A549 (cell line): ENCODE measurements at regions not wholly inside any gene's neighbourhood (a gene's known extent, or its start where the extent isn't known, plus 50 kb on each side); places are given as distances from the start of the nearest gene placed in this dataset.

Source experiments
- ATAC-seq, 2 experiments: fragments of 200-7000 bp in 1 of 2; fragments of >200 bp in 1 of 2; cut with Nextera tagmentation in 1 of 2; cut with Tn5 transposase in 1 of 2; 3 replicates each; pipeline versions ENCODE4 v1.8.0 to v1.9.1; 2018 to 2020; ENCODE audit warnings: mild to moderate bottlenecking in 1 of 2, moderate library complexity in 1 of 2
- CTCF ChIA-PET: fragments of 300-600 bp; sonication (Branson Sonifier 250); formaldehyde crosslinking; extraction: SDS; loops from one replicate; lab custom pipeline; 2021; ENCODE audit warnings: antibody characterized with exemption, inconsistent platforms; lab: Yijun Ruan, JAX
- POLR2A ChIA-PET: fragments of 350-600 bp; formaldehyde crosslinking; extraction: SDS; loops from one replicate; lab custom pipeline; 2021; ENCODE audit warnings: antibody characterized with exemption, inconsistent platforms; lab: Yijun Ruan, JAX
- DNase-seq, 2 experiments: peaks; one replicate each; pipeline versions ENCODE4 v3.0.0 to v3.0.0-alpha.2; 2011 to 2016; ENCODE audit warnings: low read depth in 1 of 2, low spot score in 1 of 2
- FAIRE-seq: peaks from 2 replicates; lab custom pipeline; 2011; peaks lifted over from hg19 to GRCh38; lab: Jason Lieb, UNC
- H3K27ac ChIP-seq, 2 experiments: fragments of >200 bp; sonication (Bioruptor Twin); formaldehyde crosslinking; 3 replicates each; pipeline ENCODE4 v1.5.1; 2016 to 2017
- H3K4me1 ChIP-seq: fragments of >200 bp; sonication (Bioruptor Twin); formaldehyde crosslinking; 3 replicates; pipeline ENCODE4 v1.6.1; 2016
- H3K4me2 ChIP-seq: fragments of >200 bp; sonication (Bioruptor Twin); formaldehyde crosslinking; 3 replicates; pipeline ENCODE4 v1.6.1; 2016
- H3K4me3 ChIP-seq: fragments of >200 bp; sonication (Bioruptor Twin); formaldehyde crosslinking; 3 replicates; pipeline ENCODE4 v1.5.1; 2016
- H3K9me3 ChIP-seq: fragments of >200 bp; sonication (Bioruptor Twin); formaldehyde crosslinking; 3 replicates; pipeline ENCODE4 v1.6.1; 2016
- CHD2 ChIP-seq: fragments of 150-350 bp; IDR thresholded peaks from 2 replicates; pipeline ENCODE4 v1.6.1; 2014; ENCODE audit warnings: low read length; ENCODE audit not compliant: partially characterized antibody
- CHD4 ChIP-seq: fragments of 200-600 bp; sonication (generic); IDR thresholded peaks from 2 replicates; pipeline ENCODE4 v1.6.1; 2016; ENCODE audit warnings: antibody characterized with exemption, mild to moderate bottlenecking, borderline replicate concordance
- EHF ChIP-seq: fragments of 250-450 bp; sonication (Bioruptor Pico); IDR thresholded peaks from 2 replicates; pipeline ENCODE4 v1.5.0; 2020; ENCODE audit warnings: mild to moderate bottlenecking
- EHMT2 ChIP-seq: fragments of 200-600 bp; sonication (generic); IDR thresholded peaks from 2 replicates; pipeline ENCODE4 v1.6.1; 2016; ENCODE audit warnings: antibody characterized with exemption, low read depth, mild to moderate bottlenecking, moderate library complexity
- EP300 ChIP-seq, 2 experiments: fragments of >200 bp; sonication (Bioruptor Twin); formaldehyde crosslinking; IDR thresholded peaks; 2 replicates in 1 of 2; 3 replicates in 1 of 2; pipeline ENCODE4 v1.6.1; 2016 to 2017
- GATA3 ChIP-seq: IDR thresholded peaks from 2 replicates; pipeline ENCODE4 v1.6.1; 2012; ENCODE audit warnings: borderline replicate concordance
- HDAC2 ChIP-seq: fragments of 200-600 bp; sonication (generic); IDR thresholded peaks from 2 replicates; pipeline ENCODE4 v1.6.1; 2016
- HEYL ChIP-seq: fragments of 250-450 bp; sonication (Bioruptor Pico); IDR thresholded peaks from 2 replicates; pipeline ENCODE4 v1.8.0; 2021; ENCODE audit warnings: mild to moderate bottlenecking, moderate library complexity
- HMGXB4 ChIP-seq: fragments of 250-450 bp; sonication (Bioruptor Pico); IDR thresholded peaks from 2 replicates; pipeline ENCODE4 v1.5.0; 2021; ENCODE audit warnings: mild to moderate bottlenecking, moderate library complexity, borderline replicate concordance
- HOXB5 ChIP-seq: fragments of 250-450 bp; sonication (Bioruptor Pico); IDR thresholded peaks from 2 replicates; pipeline ENCODE4 v1.5.0; 2020; ENCODE audit warnings: mild to moderate bottlenecking, moderate library complexity
- JUNB ChIP-seq: fragments of >200 bp; sonication (Bioruptor Twin); formaldehyde crosslinking; IDR thresholded peaks from 2 replicates; pipeline ENCODE4 v1.6.1; 2016
- MAFK ChIP-seq: fragments of 450-650 bp; IDR thresholded peaks from 2 replicates; pipeline ENCODE4 v1.6.1; 2014; ENCODE audit not compliant: partially characterized antibody
- NFE2L2 ChIP-seq: fragments of 150-350 bp; conservative IDR thresholded peaks from 2 replicates; pipeline ENCODE4 v1.6.1; 2014; ENCODE audit warnings: low read length
- NR3C1 ChIP-seq: fragments of >200 bp; sonication (Bioruptor Twin); formaldehyde crosslinking; IDR thresholded peaks from 3 replicates; pipeline ENCODE4 v1.6.1; 2017
- POLR2A ChIP-seq: IDR thresholded peaks from 2 replicates; pipeline ENCODE4 v1.6.1; 2012; ENCODE audit warnings: mild to moderate bottlenecking, low read length
- SMC3 ChIP-seq: fragments of >200 bp; sonication (Bioruptor Twin); formaldehyde crosslinking; IDR thresholded peaks from 3 replicates; pipeline ENCODE4 v1.6.1; 2018; ENCODE audit warnings: inconsistent platforms
- SREBF2 ChIP-seq: fragments of 450-650 bp; IDR thresholded peaks from 2 replicates; pipeline ENCODE4 v1.6.1; 2014; ENCODE audit warnings: mild to moderate bottlenecking, moderate library complexity
- TP53 ChIP-seq: fragments of 250-450 bp; sonication (Bioruptor Pico); IDR thresholded peaks from 2 replicates; pipeline ENCODE4 v1.5.0; 2021; ENCODE audit warnings: mild to moderate bottlenecking, moderate library complexity
- ZNF302 ChIP-seq: fragments of 250-450 bp; sonication (Bioruptor Pico); IDR thresholded peaks from 2 replicates; pipeline ENCODE4 v1.9.0; 2021; ENCODE audit warnings: inconsistent platforms, mild to moderate bottlenecking, moderate library complexity
- ZSCAN20 ChIP-seq: fragments of 250-450 bp; sonication (Bioruptor Pico); IDR thresholded peaks from 2 replicates; pipeline ENCODE4 v1.8.0; 2022; ENCODE audit warnings: mild to moderate bottlenecking, moderate library complexity
- WGBS: methylation state at CpG from one replicate; pipeline ENCODE4 v1.1.6; 2017; ENCODE audit errors: missing lambda C conversion rate; 5-methylcytosine and 5-hydroxymethylcytosine counted together
- TF ChIP-seq, protein P1 (sequence below): fragments of 200-600 bp; sonication (generic); IDR thresholded peaks from 2 replicates; pipeline ENCODE4 v1.6.1; 2016; ENCODE audit warnings: antibody characterized with exemption, mild to moderate bottlenecking, moderate library complexity
- TF ChIP-seq, protein P2 (sequence below): fragments of >200 bp; sonication (Bioruptor Twin); formaldehyde crosslinking; IDR thresholded peaks from 3 replicates; pipeline ENCODE4 v1.5.1; 2016
- TF ChIP-seq, protein P3 (sequence below): fragments of >200 bp; sonication (Bioruptor Twin); formaldehyde crosslinking; IDR thresholded peaks from 3 replicates; pipeline ENCODE4 v1.6.1; 2016

DNA sequence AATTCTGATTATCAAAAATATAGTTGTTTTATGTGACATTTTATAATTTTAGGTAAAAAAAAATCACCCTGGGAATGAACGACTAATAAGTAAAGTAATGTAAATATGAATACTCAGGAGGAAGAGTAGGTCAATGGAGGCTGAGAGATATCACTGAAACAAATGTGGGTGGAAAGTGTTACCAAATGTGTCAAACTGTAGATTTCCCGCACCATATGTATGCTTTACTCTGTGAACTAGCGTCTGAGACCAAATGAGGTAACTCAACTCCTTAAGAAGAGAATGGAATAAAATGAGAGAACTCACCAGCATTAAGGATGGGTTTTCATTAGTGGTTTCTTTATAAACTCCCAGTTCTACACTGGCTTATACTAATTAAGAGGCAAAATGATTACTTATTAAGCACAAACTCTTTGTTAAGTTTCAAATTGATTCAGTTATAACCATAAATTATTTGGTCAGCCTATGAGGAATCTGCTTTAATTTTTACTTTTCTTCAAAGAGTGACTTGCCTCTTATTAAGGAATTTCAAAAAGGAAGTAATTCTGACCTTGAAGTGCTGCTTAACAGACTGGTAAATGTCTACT lies 784.7 kb upstream of the GJE1 start:
- no peaks in the 10 kb centered on the region for H3K9me3 ChIP-seq
- WGBS, result 70% methylated on average over 3 of the region's 3 CpGs
- no peak for FAIRE-seq
- no peak overlapping the region for H3K4me2 ChIP-seq
- no peak for DNase-seq
- H3K4me3 ChIP-seq, result no peak overlapping the region
- ATAC-seq, result no peak
- H3K4me1 ChIP-seq, result no peaks in the 10 kb centered on the region
- CTCF ChIA-PET, result no interaction called here
- no peak overlapping the region for H3K27ac ChIP-seq
- no peak for TF ChIP-seq NFE2L2
- no peak for TF ChIP-seq GATA3
- TF ChIP-seq CHD2, result no peak
- TF ChIP-seq SREBF2, result no peak
- no peak for TF ChIP-seq ZNF302
- TF ChIP-seq ZSCAN20 (CRISPR knock-in tag), result no peak
- TF ChIP-seq EP300 (IDR thresholded peaks at IDR 0.05), result no peak
- TF ChIP-seq HDAC2, result no peak
- POLR2A ChIA-PET, result no interaction called here

GRCh38 chr6:141347086-141347485 lies 785.6 kb upstream of the GJE1 start:
- FAIRE-seq, result no peak

More at GRCh38 chr6:141347086-141347485, 785.6 kb upstream of the GJE1 start:
- Histone ChIP-seq H3K4me3 (no peak overlapping the region), H3K4me2 (no peak overlapping the region), H3K4me1 (no peaks in the 10 kb centered on the region), H3K9me3 (no peaks in the 10 kb centered on the region), H3K27ac (no peak overlapping the region)
- WGBS, result 80% methylated on average over 1 of the region's 1 CpG
- ChIA-PET POLR2A (no interaction called here), CTCF (no interaction called here)
- TF ChIP-seq CHD2, result no peak
- no peak for TF ChIP-seq HOXB5
- TF ChIP-seq ZNF302, result no peak
- no peak for TF ChIP-seq MAFK
- TF ChIP-seq, protein P1, sequence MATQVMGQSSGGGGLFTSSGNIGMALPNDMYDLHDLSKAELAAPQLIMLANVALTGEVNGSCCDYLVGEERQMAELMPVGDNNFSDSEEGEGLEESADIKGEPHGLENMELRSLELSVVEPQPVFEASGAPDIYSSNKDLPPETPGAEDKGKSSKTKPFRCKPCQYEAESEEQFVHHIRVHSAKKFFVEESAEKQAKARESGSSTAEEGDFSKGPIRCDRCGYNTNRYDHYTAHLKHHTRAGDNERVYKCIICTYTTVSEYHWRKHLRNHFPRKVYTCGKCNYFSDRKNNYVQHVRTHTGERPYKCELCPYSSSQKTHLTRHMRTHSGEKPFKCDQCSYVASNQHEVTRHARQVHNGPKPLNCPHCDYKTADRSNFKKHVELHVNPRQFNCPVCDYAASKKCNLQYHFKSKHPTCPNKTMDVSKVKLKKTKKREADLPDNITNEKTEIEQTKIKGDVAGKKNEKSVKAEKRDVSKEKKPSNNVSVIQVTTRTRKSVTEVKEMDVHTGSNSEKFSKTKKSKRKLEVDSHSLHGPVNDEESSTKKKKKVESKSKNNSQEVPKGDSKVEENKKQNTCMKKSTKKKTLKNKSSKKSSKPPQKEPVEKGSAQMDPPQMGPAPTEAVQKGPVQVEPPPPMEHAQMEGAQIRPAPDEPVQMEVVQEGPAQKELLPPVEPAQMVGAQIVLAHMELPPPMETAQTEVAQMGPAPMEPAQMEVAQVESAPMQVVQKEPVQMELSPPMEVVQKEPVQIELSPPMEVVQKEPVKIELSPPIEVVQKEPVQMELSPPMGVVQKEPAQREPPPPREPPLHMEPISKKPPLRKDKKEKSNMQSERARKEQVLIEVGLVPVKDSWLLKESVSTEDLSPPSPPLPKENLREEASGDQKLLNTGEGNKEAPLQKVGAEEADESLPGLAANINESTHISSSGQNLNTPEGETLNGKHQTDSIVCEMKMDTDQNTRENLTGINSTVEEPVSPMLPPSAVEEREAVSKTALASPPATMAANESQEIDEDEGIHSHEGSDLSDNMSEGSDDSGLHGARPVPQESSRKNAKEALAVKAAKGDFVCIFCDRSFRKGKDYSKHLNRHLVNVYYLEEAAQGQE, result no peak
- TF ChIP-seq TP53 (CRISPR knock-in tag), result no peak
- TF ChIP-seq JUNB, result no peak
- TF ChIP-seq, protein P2, sequence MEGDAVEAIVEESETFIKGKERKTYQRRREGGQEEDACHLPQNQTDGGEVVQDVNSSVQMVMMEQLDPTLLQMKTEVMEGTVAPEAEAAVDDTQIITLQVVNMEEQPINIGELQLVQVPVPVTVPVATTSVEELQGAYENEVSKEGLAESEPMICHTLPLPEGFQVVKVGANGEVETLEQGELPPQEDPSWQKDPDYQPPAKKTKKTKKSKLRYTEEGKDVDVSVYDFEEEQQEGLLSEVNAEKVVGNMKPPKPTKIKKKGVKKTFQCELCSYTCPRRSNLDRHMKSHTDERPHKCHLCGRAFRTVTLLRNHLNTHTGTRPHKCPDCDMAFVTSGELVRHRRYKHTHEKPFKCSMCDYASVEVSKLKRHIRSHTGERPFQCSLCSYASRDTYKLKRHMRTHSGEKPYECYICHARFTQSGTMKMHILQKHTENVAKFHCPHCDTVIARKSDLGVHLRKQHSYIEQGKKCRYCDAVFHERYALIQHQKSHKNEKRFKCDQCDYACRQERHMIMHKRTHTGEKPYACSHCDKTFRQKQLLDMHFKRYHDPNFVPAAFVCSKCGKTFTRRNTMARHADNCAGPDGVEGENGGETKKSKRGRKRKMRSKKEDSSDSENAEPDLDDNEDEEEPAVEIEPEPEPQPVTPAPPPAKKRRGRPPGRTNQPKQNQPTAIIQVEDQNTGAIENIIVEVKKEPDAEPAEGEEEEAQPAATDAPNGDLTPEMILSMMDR, result no peak
- TF ChIP-seq EHMT2, result no peak
- TF ChIP-seq, protein P3, sequence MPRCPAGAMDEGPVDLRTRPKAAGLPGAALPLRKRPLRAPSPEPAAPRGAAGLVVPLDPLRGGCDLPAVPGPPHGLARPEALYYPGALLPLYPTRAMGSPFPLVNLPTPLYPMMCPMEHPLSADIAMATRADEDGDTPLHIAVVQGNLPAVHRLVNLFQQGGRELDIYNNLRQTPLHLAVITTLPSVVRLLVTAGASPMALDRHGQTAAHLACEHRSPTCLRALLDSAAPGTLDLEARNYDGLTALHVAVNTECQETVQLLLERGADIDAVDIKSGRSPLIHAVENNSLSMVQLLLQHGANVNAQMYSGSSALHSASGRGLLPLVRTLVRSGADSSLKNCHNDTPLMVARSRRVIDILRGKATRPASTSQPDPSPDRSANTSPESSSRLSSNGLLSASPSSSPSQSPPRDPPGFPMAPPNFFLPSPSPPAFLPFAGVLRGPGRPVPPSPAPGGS, result no peak
- TF ChIP-seq POLR2A, result no peak
- TF ChIP-seq HEYL, result no peak
- no peak for TF ChIP-seq HDAC2
- no peak for TF ChIP-seq EHF
- no peak for TF ChIP-seq SMC3
- TF ChIP-seq CHD4, result no peak
- no peak for TF ChIP-seq EP300 (IDR thresholded peaks at IDR 0.05)
- no peak for TF ChIP-seq HMGXB4
- TF ChIP-seq NR3C1, result no peak
- ATAC-seq, result no peak
- no peak for DNase-seq
